Epidermal melanocyte (primary cell): ENCODE measurements at regions not wholly inside any gene's neighbourhood (a gene's known extent, or its start where the extent isn't known, plus 50 kb on each side); places are given as distances from the start of the nearest gene placed in this dataset.

Source experiments
- DNase-seq: peaks from one replicate; pipeline ENCODE4 v3.0.0; 2011; ENCODE audit warnings: low spot score; ENCODE audit not compliant: insufficient read length

GRCh38 chr2:8027387-8027786 is 654.5 kb upstream of the ID2 start:
- DNase-seq = no peak

GRCh38 chr2:8028036-8028435 is 653.8 kb upstream of the ID2 start:
- DNase-seq = no peak

DNA sequence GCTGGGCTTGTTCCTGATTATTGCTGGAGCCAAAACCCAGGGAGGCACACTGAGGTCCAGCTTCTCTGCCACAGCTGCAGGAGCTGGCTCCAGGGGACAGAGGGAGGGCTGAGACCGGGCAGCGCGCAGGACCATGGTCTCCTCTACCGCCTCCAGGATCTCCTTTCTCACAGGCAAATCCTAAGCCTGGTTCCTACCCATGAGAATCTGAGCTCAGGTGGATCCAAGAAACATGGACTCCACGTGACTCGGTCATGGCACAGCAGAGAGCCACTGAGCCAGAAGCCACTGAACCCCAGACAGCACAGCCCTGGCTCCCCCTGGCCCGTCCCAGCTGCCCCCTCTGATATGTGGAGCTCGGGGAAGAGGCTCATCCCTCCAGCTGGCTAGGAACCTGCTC is 653.4 kb upstream of the ID2 start:
- no peak for DNase-seq

DNA sequence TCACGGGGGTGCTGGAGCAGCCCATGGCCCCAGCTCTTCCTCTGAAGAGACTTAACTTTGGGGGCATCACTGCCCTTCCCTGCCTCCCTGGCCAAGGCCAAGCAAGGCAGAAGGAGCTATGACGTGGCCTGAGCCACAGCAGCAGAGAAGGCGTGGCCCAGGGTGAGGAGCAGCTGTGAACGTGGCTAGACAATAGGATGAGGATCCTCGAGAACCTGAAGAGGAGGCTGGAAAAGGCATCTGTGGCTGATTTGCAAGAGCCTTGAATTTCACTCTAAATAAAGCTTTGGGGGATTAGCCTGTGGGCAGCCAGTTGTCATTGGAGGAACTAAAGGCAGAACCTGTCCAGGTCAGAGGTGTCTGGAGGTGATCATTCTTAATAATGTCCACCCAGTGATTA is 652.9 kb upstream of the ID2 start:
- DNase-seq = no peak

DNA sequence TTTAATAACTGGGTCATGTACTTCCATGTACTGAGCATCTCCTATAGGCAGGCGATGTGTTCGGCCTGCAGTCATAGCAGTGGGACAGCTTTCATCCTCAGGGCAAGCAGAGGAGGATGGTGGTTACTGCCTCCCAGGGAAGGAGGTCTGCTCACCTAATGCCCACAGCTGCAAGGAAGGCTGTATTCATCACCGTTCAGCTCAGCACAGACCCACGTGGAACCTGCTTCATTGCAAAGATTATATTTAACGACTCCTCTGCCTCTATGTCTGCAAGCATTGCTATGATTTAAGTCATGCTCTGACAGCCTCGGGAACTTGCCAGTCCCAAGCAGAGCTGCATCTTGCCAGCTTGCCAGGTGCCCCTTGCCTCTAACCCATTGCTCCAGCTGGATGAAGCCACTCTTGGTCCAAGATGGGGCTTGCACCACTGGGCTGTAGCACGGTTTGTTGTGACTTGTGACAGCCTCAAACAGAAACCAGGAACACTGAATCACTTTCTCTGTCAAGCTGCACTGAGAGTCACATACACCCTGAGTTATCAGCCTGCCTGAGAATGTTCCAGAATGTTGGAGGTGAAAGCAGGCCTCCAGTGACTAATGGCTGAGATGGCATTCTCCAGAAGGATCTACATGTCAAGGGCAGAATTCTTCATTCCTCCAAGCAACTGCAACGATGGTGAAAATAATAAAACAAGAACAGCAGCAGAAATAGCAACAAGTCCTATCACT is 651.1 kb upstream of the ID2 start:
- DNase-seq = no peak

DNA sequence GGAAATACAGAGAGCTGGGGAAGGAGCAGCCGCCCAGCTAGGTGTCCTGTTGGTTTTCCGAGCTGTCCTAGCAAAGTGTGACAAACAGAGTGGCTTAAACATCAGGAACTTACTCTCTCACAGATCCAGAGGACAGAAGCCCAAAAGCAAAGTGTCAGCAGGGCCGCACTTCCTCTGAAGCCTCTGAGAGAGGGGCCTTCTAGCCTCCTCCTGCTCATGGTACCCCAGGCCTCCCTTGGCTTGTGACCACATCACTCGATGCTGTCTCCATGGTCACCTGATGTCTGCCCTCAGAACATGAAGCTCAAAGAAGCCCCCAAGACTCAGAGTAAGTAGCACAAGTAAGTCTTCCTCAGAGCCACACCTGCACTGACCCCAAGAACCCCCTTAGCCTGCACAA is 650.5 kb upstream of the ID2 start:
- no peak for DNase-seq

DNA sequence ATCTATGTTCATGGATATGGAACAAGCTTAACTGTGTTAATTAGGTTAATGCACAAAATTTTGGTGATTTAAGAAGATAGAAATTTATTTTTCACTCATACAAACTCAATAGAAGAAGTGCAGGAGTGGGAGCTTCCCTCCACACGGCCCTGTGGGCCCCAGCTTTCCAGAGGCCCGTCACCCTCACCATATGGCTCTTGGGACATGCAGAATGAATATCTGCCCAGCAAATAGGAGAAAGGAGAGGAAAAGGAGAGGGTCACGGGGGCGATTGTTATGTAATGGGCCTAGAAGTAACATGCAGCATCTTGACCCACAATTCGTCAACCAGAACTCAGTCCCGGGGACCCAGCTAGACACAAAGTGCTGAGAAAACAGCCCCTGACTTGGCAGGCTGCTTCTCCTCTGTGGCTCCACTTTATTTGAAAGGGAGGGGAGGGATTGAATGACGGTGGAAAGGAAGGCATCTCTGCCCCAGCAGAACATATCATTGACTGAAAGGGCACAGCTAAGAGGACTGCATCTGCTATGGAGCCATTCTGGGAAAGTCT is 648.2 kb upstream of the ID2 start:
- DNase-seq = no peak

- DNase-seq = no peak
Observed at GRCh38 chr2:8036366-8036765, 645.5 kb upstream of the ID2 start.

DNA sequence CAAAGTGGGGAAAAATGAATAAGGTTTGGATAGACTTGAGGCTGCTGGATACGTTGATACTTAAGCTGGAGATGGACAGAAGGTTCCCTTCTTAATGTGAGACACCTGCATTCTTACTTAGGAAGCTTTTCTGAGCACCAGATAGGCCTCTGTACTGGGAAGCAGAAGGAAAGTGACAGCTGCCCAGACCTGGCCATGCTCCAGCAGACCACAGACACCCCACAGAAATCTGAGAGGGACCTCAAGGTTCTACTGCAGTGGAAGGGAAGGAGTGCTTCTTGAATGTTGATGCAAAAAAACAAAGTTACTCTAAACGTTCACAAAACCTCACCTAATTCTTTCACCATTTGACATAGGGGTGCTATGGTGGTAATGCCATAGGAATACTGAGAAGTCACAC is 642.1 kb upstream of the ID2 start:
- no peak for DNase-seq

GRCh38 chr2:8043295-8043694 is 638.6 kb upstream of the ID2 start:
- no peak for DNase-seq

DNA sequence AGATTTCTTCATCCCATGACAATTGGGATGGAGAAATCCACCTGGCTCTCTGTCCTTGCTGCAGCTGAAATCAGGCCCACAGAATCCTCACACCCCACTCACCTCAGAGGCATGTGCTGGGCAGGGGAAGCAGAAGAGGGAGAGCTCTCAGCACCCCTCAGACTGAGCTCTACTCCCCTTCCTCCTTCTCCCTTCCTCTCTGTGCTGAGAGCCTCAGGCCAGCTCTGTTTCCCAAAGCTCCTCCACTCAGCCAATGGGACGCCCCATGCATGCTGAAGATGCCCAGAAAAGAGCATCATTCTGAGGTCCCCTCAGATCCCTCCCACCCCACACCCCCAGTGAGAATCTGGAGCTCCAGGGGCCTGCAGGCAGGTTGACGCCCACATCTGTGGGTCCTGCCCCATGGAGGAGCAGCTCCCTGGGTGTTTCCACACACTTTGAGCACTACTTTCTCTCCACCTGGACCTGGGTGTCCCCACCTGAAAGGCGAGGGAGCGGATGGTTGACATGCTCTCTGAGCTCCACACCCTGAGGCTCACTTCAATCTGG is 637.7 kb upstream of the ID2 start:
- no peak for DNase-seq

DNA sequence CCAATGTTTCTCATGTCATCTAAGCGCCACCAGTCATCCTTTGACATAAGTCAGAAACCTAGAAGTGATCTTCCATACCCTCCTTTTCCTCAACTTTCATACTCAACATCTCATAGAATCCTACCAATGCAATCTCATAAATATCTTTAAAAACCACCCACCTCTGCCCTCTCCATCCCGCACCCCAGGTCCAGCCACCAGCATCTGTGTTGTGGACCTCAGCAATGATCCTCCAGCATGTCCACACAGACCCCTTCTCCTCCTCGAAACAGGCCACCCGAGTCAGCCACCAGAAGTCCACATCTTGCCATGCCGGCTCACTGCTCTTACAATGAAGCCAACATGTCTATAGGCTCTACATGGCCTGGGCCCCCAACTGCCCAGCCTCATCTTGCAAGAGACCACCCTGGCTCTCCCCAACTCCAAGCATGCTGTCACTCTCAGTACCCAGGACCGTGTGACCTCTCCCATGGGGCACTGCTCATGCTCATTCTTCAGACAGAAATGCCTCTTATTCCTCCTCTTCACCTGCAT is 636.7 kb upstream of the ID2 start:
- DNase-seq = no peak

- DNase-seq = no peak
Observed at GRCh38 chr2:8046849-8047248, 635.0 kb upstream of the ID2 start.

DNA sequence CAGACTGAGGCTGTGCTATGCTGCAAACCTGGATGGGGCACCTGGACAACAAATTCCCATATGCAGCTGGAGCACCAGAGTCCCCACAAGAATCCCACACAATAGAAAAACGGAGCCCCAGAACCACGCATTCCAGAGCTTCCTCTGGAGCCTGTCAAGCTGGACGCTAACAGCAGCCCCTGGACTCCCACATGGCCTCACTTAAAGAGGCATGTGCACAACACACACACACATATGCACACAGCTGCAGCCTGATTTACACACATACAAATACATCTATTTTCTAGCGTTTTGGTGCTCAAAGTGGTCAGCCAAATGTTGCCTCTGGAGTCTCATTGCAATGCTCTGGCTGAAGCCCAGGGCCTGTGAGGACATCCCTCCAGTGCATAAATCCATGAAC is 632.7 kb upstream of the ID2 start:
- DNase-seq = no peak

DNA sequence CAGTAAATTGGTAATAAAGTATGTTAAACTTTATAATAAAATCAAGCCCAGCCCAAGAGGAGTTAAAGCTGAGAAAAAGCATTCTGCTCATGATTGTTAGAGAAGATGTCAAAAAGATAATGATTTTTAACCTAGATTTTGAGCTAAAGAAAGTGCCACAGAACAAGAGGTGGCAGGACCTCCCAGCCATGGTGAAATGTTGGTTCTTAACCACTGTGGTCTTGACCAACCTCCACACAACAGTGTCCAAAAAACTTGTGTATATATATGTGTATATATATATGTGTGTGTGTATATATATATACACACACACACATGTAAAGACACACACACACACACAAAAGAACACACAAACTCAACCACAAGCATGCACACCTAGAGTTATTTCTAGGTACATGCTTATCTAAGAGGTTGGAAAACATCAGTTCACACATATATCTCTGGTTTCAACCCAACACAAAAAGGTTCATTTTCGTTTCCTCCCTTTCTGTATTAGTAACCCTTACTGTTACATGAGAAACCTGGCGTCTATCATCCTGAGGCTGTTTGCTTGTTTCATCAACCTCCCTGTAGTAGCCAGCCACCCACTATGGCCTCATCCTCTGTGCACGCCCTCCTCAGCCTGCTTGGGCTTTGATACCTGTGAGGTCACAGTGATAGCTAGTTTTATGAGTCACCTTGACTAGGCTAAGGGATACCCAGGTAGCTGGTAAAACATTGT is 631.8 kb upstream of the ID2 start:
- DNase-seq = no peak

- no peak for DNase-seq
Observed at GRCh38 chr2:8053216-8053615, 628.6 kb upstream of the ID2 start.

GRCh38 chr2:8054070-8054469 is 627.8 kb upstream of the ID2 start:
- DNase-seq = no peak

DNA sequence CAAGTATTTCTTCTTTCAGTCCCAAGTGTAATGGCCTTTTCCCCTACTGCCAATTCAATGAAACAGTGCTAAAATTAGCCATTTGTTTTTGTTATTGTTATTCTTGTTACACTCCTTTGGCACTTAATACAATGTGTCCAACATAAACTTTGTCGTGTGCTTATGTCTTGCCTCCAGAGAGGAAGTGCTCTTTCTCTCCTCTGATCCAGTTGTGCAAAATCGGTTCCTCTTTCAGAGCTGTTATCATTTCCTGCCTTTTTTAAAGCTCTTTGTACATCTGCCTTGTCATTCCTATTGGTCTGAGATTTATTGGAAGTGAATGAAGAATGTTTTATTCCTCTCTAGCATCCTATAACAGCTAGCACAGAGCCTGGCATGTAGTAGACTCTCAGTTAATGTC is 623.2 kb upstream of the ID2 start:
- no peak for DNase-seq

- no peak for DNase-seq
Observed at GRCh38 chr2:8059255-8059654, 622.6 kb upstream of the ID2 start.

DNA sequence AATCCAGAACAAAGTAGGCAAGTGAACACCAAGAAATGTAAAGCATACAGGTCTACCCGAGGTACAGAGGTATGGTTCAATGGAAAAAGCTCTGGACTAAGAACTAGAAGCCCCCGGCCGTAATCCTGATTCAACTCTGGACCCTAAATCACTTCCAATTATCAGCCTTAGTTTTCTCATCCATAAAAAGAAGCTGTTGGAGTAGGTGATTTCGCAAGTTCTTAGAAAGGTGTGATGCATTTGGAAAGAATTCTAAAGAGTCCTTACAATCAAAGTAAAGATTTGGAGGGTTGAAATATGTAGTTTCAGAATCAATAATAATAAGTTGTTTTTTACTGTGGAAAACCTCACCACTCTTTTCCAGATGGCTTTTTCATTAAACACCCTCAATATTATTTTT is 622.1 kb upstream of the ID2 start:
- DNase-seq = no peak

GRCh38 chr2:8061219-8061618 is 620.6 kb upstream of the ID2 start:
- DNase-seq = no peak

GRCh38 chr2:8064603-8065002 is 617.3 kb upstream of the ID2 start:
- DNase-seq = no peak
